Activated CD8-positive, alpha-beta T cell treated with anti-CD3 and anti-CD28 coated beads for 36 hours (primary cell): ENCODE measurements at regions not wholly inside any gene's neighbourhood (a gene's known extent, or its start where the extent isn't known, plus 50 kb on each side); places are given as distances from the start of the nearest gene placed in this dataset.

Experiments
- ATAC-seq: fragments of 200-7000 bp; cut with Tn5 transposase; one replicate; pipeline ENCODE4 v1.10.0; 2021; ENCODE audit warnings: mild to moderate bottlenecking, moderate library complexity
- CTCF ChIA-PET: fragments of 350-600 bp; sonication (Branson Sonifier 250); formaldehyde crosslinking; loops from one replicate; lab custom pipeline; 2021; ENCODE audit warnings: antibody characterized with exemption; lab: Charles Lee
- POLR2A ChIA-PET: fragments of 350-600 bp; sonication (Branson Sonifier 250); formaldehyde crosslinking; loops from one replicate; lab custom pipeline; 2021; ENCODE audit warnings: antibody characterized with exemption; lab: Charles Lee
- DNase-seq: peaks from one replicate; pipeline ENCODE4 v3.0.0-alpha.2; 2020
- H3K27ac Mint-ChIP-seq: one replicate; pipeline ENCODE4 v1.8.0; 2021; ENCODE audit warnings: mild to moderate bottlenecking, mixed read lengths
- H3K27me3 Mint-ChIP-seq: one replicate; pipeline ENCODE4 v1.8.0; 2021; ENCODE audit warnings: mixed read lengths
- H3K36me3 Mint-ChIP-seq: one replicate; pipeline ENCODE4 v1.8.0; 2021; ENCODE audit warnings: low read depth, mixed read lengths
- H3K4me1 Mint-ChIP-seq: one replicate; pipeline ENCODE4 v1.8.0; 2021; ENCODE audit warnings: low read depth, mixed read lengths
- H3K4me3 Mint-ChIP-seq: one replicate; pipeline ENCODE4 v1.8.0; 2021; ENCODE audit warnings: mild to moderate bottlenecking, moderate library complexity, mixed read lengths
- H3K9me3 Mint-ChIP-seq: one replicate; pipeline ENCODE4 v1.8.0; 2021; ENCODE audit warnings: mixed read lengths
- CTCF ChIP-seq: fragments of 200-600 bp; IDR thresholded peaks from one replicate; pipeline ENCODE4 v1.8.0; 2022; ENCODE audit warnings: antibody characterized with exemption, mild to moderate bottlenecking
- intact Hi-C: fragments of 100-400 bp; cut with micrococcal nuclease; formaldehyde crosslinking; loops from one replicate; pipeline ENCODE4 v1.10.0; 2022

GRCh38 chr10:44292390-44293002 lies 92.4 kb downstream of the CXCL12 start:
- H3K27me3 Mint-ChIP-seq, result peaks cover 18% of the 10 kb centered on the region
- no peaks in the 10 kb centered on the region for H3K36me3 Mint-ChIP-seq
- intact Hi-C loops, result no loop called here
- no peak for ATAC-seq
- ChIA-PET POLR2A (no interaction called here), CTCF (no interaction called here)
- no peak overlapping the region for H3K4me3 Mint-ChIP-seq
- H3K4me1 Mint-ChIP-seq, result no peaks in the 10 kb centered on the region
- DNase-seq, result no peak
- no peak overlapping the region for H3K27ac Mint-ChIP-seq
- TF ChIP-seq CTCF, result no peak
- no peaks in the 10 kb centered on the region for H3K9me3 Mint-ChIP-seq

- ChIA-PET POLR2A (no interaction called here), CTCF (no interaction called here)
- H3K27me3 Mint-ChIP-seq, result peaks cover 19% of the 10 kb centered on the region
- DNase-seq, result no peak
- no peak for TF ChIP-seq CTCF
- intact Hi-C loops, result no loop called here
- no peaks in the 10 kb centered on the region for H3K36me3 Mint-ChIP-seq
- ATAC-seq, result no peak
- H3K4me3 Mint-ChIP-seq, result no peak overlapping the region
- no peaks in the 10 kb centered on the region for H3K9me3 Mint-ChIP-seq
- no peaks in the 10 kb centered on the region for H3K4me1 Mint-ChIP-seq
- no peak overlapping the region for H3K27ac Mint-ChIP-seq
Measured at GRCh38 chr10:44291091-44291490, 93.8 kb downstream of the CXCL12 start.

GRCh38 chr10:44289125-44289524 lies 95.8 kb downstream of the CXCL12 start:
- ATAC-seq, result no peak
- Mint-ChIP-seq H3K27ac (no peak overlapping the region), H3K27me3 (peaks cover 22% of the 10 kb centered on the region), H3K4me1 (no peaks in the 10 kb centered on the region), H3K4me3 (no peak overlapping the region), H3K9me3 (no peaks in the 10 kb centered on the region), H3K36me3 (no peaks in the 10 kb centered on the region)
- no peak for DNase-seq
- ChIA-PET POLR2A (no interaction called here), CTCF (no interaction called here)
- no peak for TF ChIP-seq CTCF
- intact Hi-C loops, result no loop called here

- intact Hi-C loops, result no loop called here
- Mint-ChIP-seq H3K4me1 (no peaks in the 10 kb centered on the region), H3K27ac (no peak overlapping the region), H3K27me3 (peaks cover 19% of the 10 kb centered on the region), H3K4me3 (no peak overlapping the region), H3K9me3 (no peaks in the 10 kb centered on the region), H3K36me3 (no peaks in the 10 kb centered on the region)
- ATAC-seq (no peak), DNase-seq (no peak)
- no peak for TF ChIP-seq CTCF
- CTCF ChIA-PET, result no interaction called here
- POLR2A ChIA-PET, result no interaction called here
Measured at GRCh38 chr10:44287408-44287807, 97.5 kb downstream of the CXCL12 start.

- ChIA-PET CTCF (no interaction called here), POLR2A (interaction anchor here (0.6 kb wide), 1 partner anchor 676 kb away, joined by 3 read pairs; no protein-coding TSS in a partner anchor)
- ATAC-seq, result no peak
- H3K27ac Mint-ChIP-seq, result no peak overlapping the region
- TF ChIP-seq CTCF, result no peak
- no peaks in the 10 kb centered on the region for H3K4me1 Mint-ChIP-seq
- H3K9me3 Mint-ChIP-seq, result no peaks in the 10 kb centered on the region
- no peak overlapping the region for H3K4me3 Mint-ChIP-seq
- peaks cover 13% of the 10 kb centered on the region for H3K27me3 Mint-ChIP-seq
- no peak for DNase-seq
- intact Hi-C loops, result no loop called here
- no peaks in the 10 kb centered on the region for H3K36me3 Mint-ChIP-seq
Measured at GRCh38 chr10:44284198-44285084, 100.5 kb downstream of the CXCL12 start.
